PC-3 (cell line): ENCODE measurements at regions not wholly inside any gene's neighbourhood (a gene's known extent, or its start where the extent isn't known, plus 50 kb on each side); places are given as distances from the start of the nearest gene placed in this dataset.
A peak's percentile ranks its signal among the peaks of the same experiment; 100 is the strongest.
"Not testable (repeated sequence)": the region's sequence is repeated elsewhere in the genome, so short reads cannot be mapped to it uniquely, and the experiment has no call there.

ENCODE experiments used
- ATAC-seq: fragments of 200-7000 bp; cut with Tn5 transposase; 2 replicates; pipeline ENCODE4 v1.9.1; 2020; ENCODE audit warnings: mild to moderate bottlenecking, moderate library complexity
- BruUV-seq: library from RNA; stranded (reverse); fragments of 400-500 nt; replicated peaks from 2 replicates; lab custom pipeline; 2021; lab: Mats Ljungman, UMichigan
- CTCF ChIA-PET: fragments of 300-600 bp; sonication (Branson Sonifier 250); formaldehyde crosslinking; loops from one replicate; lab custom pipeline; 2022; ENCODE audit warnings: antibody characterized with exemption; lab: Charles Lee
- POLR2A ChIA-PET: fragments of 300-600 bp; sonication (Branson Sonifier 250); formaldehyde crosslinking; loops from one replicate; lab custom pipeline; 2022; ENCODE audit warnings: antibody characterized with exemption; ENCODE audit not compliant: unreplicated experiment; lab: Charles Lee
- DNase-seq: peaks from one replicate; pipeline ENCODE4 v3.0.0-alpha.2; 2015
- H2AFZ ChIP-seq: fragments of 300-600 bp; sonication (generic); 2 replicates; pipeline ENCODE4 v1.6.0; 2016; ENCODE audit warnings: antibody characterized with exemption, low read length
- H3F3A ChIP-seq: fragments of 300-600 bp; sonication (generic); one replicate; pipeline ENCODE4 v1.6.0; 2017; ENCODE audit warnings: antibody characterized with exemption, low read length, control low read depth, mild to moderate bottlenecking; ENCODE audit not compliant: unreplicated experiment
- H3K27ac ChIP-seq: fragments of 300-600 bp; sonication (generic); 2 replicates; pipeline ENCODE4 v1.5.1; 2016; ENCODE audit warnings: mild to moderate bottlenecking, low read length
- H3K27me3 ChIP-seq: fragments of 300-600 bp; sonication (generic); 2 replicates; pipeline ENCODE4 v1.6.1; 2016; ENCODE audit warnings: low read length, mixed read lengths
- H3K36me3 ChIP-seq: fragments of 300-600 bp; sonication (generic); 2 replicates; pipeline ENCODE4 v1.6.1; 2016; ENCODE audit warnings: low read depth, mixed run types, low read length, mixed read lengths
- H3K4me1 ChIP-seq: fragments of 300-600 bp; sonication (generic); 2 replicates; pipeline ENCODE4 v1.5.1; 2016; ENCODE audit warnings: low read length; ENCODE audit not compliant: insufficient read depth
- H3K4me2 ChIP-seq: fragments of 300-600 bp; sonication (generic); 2 replicates; pipeline ENCODE4 v1.6.0; 2016; ENCODE audit warnings: low read length
- H3K4me3 ChIP-seq: fragments of 300-600 bp; sonication (generic); 2 replicates; pipeline ENCODE4 v1.5.1; 2016; ENCODE audit warnings: mild to moderate bottlenecking, low read length, mixed read lengths
- H3K79me2 ChIP-seq: fragments of 300-600 bp; sonication (generic); 2 replicates; pipeline ENCODE4 v1.6.1; 2017; ENCODE audit warnings: low read length, mixed read lengths
- H3K9ac ChIP-seq: fragments of 300-600 bp; sonication (generic); 2 replicates; pipeline ENCODE4 v1.6.0; 2016; ENCODE audit warnings: mild to moderate bottlenecking, low read length
- H3K9me2 ChIP-seq: fragments of 300-600 bp; sonication (generic); replicated peaks from 2 replicates; pipeline ENCODE4 v1.6.1; 2016; ENCODE audit warnings: mixed run types, low read length, mixed read lengths
- H3K9me3 ChIP-seq: fragments of 300-600 bp; sonication (generic); 2 replicates; pipeline ENCODE4 v1.6.1; 2016; ENCODE audit warnings: low read length, mixed read lengths
- H4K20me1 ChIP-seq: fragments of 300-600 bp; sonication (generic); 2 replicates; pipeline ENCODE4 v1.6.1; 2016; ENCODE audit warnings: low read length, mixed read lengths
- EZH2 ChIP-seq: fragments of 300-600 bp; sonication (generic); IDR thresholded peaks from one replicate; pipeline ENCODE4 v1.6.1; 2017; ENCODE audit warnings: antibody characterized with exemption, mild to moderate bottlenecking, low read length; ENCODE audit not compliant: unreplicated experiment
- EZH2phosphoT487 ChIP-seq: fragments of 300-600 bp; sonication (generic); IDR thresholded peaks from 2 replicates; pipeline ENCODE4 v1.6.1; 2018; ENCODE audit warnings: mild to moderate bottlenecking, antibody characterized with exemption, low read length, borderline replicate concordance
- intact Hi-C: fragments of 100-400 bp; cut with micrococcal nuclease; formaldehyde crosslinking; loops from 2 replicates; pipeline ENCODE4 v1.9.0; 2023
- TF ChIP-seq, protein P1 (sequence below): fragments of 300-600 bp; sonication (generic); conservative IDR thresholded peaks from 2 replicates; pipeline ENCODE4 v1.5.1; 2017; ENCODE audit warnings: antibody characterized with exemption, low read depth, mild to moderate bottlenecking, low read length

DNA sequence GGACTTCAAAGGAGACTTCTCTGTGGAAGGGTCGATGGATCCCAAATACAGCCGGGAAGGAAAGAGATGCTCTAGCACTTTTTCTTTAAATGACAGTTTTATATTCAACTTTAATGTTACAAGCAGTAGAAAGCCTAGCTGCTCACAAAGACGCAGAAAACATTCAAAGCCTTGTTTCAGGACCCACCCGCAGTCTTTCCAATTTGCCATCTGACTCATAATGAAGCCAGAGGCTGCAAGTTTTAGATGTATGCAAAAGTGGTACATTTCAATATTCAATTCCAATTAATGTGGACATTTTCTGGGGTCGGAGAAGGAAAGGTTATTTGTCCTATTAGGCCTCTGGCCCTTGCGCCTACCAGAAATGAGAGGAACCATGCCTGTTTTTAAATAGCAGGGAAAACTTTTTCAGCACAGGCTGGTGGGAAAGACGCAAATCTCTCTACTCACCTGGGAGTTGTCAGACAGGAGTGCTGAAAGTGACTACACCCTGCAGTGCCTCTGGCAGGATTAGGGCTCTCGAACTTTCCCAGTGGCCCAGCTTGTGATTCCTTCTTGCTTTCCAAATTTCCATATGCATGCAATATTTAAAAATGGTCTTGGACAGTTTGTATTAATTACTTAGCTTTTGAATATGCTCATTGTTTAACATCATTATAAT is 117.4 kb upstream of the MBNL1 start:
- TF ChIP-seq EZH2 (no peak), EZH2phosphoT487 (no peak)
- TF ChIP-seq, protein P1, sequence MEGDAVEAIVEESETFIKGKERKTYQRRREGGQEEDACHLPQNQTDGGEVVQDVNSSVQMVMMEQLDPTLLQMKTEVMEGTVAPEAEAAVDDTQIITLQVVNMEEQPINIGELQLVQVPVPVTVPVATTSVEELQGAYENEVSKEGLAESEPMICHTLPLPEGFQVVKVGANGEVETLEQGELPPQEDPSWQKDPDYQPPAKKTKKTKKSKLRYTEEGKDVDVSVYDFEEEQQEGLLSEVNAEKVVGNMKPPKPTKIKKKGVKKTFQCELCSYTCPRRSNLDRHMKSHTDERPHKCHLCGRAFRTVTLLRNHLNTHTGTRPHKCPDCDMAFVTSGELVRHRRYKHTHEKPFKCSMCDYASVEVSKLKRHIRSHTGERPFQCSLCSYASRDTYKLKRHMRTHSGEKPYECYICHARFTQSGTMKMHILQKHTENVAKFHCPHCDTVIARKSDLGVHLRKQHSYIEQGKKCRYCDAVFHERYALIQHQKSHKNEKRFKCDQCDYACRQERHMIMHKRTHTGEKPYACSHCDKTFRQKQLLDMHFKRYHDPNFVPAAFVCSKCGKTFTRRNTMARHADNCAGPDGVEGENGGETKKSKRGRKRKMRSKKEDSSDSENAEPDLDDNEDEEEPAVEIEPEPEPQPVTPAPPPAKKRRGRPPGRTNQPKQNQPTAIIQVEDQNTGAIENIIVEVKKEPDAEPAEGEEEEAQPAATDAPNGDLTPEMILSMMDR, result no peak
- H3K27ac ChIP-seq, result peak overlapping the region; percentile 11; the same call in 1 of the 2 replicates
- peaks cover 19% of the 10 kb centered on the region for H3K4me1 ChIP-seq
- H3K36me3 ChIP-seq, result no peaks in the 10 kb centered on the region
- no peaks in the 10 kb centered on the region for H3K27me3 ChIP-seq
- CTCF ChIA-PET, result no interaction called here
- H4K20me1 ChIP-seq, result no peaks in the 10 kb centered on the region
- peak overlapping the region; percentile 61; the same call in 1 of the 2 replicates for H2AFZ ChIP-seq
- no peaks in the 10 kb centered on the region for H3K79me2 ChIP-seq
- H3K9me3 ChIP-seq, result no peaks in the 10 kb centered on the region
- no peak overlapping the region for H3K9ac ChIP-seq
- intact Hi-C loops, result no loop called here
- 0 out of 2 replicates have a peak overlapping the region, but pooled peaks have one; percentile 35 for H3K4me3 ChIP-seq
- peak; percentile 45 for DNase-seq
- POLR2A ChIA-PET, result no interaction called here
- no TSS peak for BruUV-seq
- no peaks in the 10 kb centered on the region for H3K9me2 ChIP-seq
- peak overlapping the region; percentile 66 for H3K4me2 ChIP-seq
- H3F3A ChIP-seq, result no peaks in the 10 kb centered on the region
- peak; percentile 72 for ATAC-seq

DNA sequence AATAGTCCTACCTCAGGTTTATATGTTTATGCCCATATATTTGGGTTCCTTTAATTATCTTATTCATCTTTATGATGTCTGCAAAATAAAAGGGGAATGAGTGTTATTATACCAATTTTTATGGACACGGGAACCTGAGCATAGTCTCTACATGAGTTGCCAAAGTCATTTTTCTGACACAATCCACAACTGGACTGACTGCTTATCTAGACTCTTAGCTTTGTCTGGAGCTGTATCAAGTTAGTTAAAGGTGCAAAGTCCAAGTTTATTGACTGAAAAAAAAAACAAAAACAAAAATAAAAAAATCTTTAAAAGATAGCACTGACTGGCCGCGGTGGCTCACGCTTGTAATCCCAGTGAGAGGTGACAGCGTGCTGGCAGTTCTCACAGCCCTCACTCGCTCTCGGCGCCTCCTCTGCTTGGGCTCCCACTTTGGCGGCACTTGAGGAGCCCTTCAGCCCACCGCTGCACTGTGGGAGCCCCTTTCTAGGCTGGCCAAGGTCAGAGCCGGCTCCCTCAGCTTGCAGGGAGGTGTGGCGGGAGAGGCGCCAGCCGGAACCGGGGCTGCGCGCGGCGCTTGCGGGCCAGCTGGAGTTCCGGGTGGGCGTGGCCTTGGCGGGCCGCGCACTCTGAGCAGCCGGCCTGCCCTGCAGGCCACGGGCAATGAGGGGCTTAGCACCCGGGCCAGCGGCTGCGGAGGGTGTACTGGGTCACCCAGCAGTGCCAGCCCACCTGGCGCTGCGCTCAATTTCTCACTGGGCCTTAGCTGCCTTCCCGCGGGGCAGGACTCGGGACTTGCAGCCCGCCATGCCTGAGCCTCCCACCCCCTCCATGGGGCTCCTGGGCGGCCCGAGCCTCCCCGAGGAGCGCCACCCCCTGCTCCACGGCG is 116.6 kb upstream of the MBNL1 start:
- Histone ChIP-seq H3K4me2 (peak overlapping the region; percentile 66; the same call in 1 of the 2 replicates), H3K4me1 (peaks cover 19% of the 10 kb centered on the region), H2AFZ (0 out of 2 replicates have a peak overlapping the region, but pooled peaks have one; percentile 61), H3K27ac (0 out of 2 replicates have a peak overlapping the region, but pooled peaks have one; percentile 11)
- intact Hi-C loops, ATAC-seq, H3K27me3 ChIP-seq, H3K9me3 ChIP-seq, H3K9ac ChIP-seq, POLR2A ChIA-PET, H4K20me1 ChIP-seq, CTCF ChIA-PET, H3K79me2 ChIP-seq, H3F3A ChIP-seq, H3K36me3 ChIP-seq, H3K4me3 ChIP-seq, H3K9me2 ChIP-seq, DNase-seq, BruUV-seq: not testable (repeated sequence)

DNA sequence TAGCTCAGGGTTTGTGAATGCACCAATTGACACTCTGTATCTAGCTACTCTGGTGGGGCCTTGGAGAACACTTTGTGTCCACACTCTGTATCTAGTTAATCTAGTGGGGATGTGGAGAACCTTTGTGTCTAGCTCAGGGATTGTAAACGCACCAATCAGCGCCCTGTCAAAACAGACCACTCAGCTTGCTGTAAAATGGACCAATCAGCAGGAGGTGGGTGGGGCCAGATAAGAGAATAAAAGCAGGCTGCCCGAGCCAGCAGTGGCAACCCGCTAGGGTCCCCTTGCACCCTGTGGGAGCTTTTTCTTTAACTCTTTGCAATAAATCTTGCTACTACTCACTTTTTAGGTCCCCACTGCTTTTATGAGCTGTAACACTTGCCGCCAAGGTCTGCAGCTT is 115.6 kb upstream of the MBNL1 start:
- H3K79me2 ChIP-seq, H3K9ac ChIP-seq, ATAC-seq, H3K9me3 ChIP-seq, H4K20me1 ChIP-seq, H3K27me3 ChIP-seq, intact Hi-C loops, H2AFZ ChIP-seq, H3K27ac ChIP-seq, BruUV-seq, POLR2A ChIA-PET, CTCF ChIA-PET, H3K4me2 ChIP-seq, H3K9me2 ChIP-seq, H3K36me3 ChIP-seq, DNase-seq, H3F3A ChIP-seq, H3K4me3 ChIP-seq: not testable (repeated sequence)
- peaks cover 25% of the 10 kb centered on the region for H3K4me1 ChIP-seq
